HCEC 1CT (cell line): ENCODE measurements at regions not wholly inside any gene's neighbourhood (a gene's known extent, or its start where the extent isn't known, plus 50 kb on each side); places are given as distances from the start of the nearest gene placed in this dataset.
"Not testable (repeated sequence)": the region's sequence is repeated elsewhere in the genome, so short reads cannot be mapped to it uniquely, and the experiment has no call there.

Source experiments
- DNase-seq: peaks from one replicate; pipeline ENCODE4 v3.0.0-alpha.2; 2017

DNA sequence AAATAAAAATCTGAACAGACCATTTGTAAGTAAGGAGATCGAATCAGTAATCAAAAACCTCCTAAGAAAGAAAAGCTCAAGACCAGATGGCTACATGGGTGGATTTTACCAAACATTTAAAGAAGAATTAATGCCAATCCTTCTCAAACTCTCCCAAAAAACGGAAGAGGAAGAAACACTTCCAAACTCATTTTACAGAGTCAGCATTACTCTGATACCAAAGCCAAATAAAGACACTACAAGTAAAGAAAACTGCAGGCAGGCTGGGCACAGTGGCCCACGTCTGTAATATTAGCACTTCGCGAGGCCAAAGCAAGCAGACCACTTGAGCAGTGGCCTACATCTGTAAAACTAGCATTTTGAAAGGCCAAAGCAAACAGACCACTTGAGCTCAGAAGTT is 159.8 kb downstream of the DPY19L2 start:
- DNase-seq: no peak

DNA sequence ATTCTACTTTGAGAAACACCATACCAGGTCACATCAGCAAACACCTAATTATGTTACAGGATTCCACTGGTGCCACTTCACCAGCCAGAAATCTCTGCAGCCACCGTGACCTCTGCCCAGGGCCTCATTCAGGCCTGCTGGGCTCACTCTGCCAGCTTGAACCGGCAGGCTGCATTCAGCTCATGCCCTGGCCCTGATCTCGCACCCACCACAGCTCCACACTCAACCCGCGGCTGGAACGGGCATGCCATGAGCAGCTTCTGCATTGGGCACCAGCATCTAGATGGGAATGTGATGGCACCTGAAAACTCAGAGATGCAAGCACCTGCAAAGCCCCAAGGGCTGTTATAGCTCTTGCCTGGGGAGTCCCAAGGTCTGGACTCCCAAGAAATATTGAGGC is 168.7 kb downstream of the DPY19L2 start:
- DNase-seq: no peak

DNA sequence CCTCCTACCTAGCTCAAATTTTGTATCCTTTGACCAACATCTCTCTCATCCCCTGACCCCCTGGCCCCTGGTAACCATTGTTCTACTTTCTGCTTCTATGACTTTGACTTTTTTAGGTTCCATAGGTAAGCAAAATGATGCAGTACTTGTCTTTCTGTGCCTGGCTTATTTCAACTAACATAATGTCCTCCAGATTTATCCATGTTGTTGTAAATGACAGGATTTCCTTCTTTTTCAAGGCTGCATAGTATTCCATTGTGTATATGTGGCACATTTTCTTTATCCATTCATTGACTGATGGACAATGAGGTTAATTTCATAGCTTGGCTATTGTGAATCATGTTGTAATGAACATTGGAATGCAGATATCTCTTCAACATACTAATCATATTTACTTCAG is 170.1 kb downstream of the DPY19L2 start:
- no peak for DNase-seq

DNA sequence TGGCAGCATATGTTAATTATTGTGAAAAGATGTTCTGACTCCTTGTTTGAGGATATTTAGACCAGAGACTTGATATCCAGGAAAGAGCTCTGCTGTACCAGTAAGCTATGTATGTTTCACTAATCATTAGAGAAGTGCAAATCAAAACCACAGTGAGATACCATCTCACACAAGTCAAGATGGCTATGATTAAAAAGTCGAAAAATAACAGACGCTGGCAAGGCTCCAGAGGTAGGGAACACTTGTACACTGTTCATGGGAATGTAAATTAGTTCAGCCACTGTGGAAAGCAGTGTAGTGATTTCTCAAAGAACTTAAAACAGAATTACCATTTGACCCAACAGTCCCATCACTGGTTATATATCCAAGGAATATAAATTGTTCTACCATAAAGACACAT is 171.6 kb downstream of the DPY19L2 start:
- DNase-seq: no peak

DNA sequence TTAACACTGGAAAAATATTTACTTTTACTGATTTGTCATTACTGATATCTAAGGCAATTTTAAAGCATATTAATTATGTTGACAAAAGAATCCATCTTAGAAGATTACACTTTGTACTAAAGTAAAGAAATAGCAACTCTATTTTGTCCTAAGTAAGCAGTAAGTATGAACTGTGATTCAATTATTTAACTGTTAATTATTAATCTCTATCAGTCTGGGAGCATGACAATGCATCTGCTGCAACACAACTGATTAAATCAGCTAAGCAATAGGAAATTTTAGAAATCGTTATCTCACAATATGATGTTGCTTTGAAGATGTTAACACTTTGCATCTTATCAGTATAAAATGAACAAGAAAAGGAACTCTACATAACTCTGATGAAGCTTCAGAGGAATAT is 172.3 kb downstream of the DPY19L2 start:
- DNase-seq: no peak

DNA sequence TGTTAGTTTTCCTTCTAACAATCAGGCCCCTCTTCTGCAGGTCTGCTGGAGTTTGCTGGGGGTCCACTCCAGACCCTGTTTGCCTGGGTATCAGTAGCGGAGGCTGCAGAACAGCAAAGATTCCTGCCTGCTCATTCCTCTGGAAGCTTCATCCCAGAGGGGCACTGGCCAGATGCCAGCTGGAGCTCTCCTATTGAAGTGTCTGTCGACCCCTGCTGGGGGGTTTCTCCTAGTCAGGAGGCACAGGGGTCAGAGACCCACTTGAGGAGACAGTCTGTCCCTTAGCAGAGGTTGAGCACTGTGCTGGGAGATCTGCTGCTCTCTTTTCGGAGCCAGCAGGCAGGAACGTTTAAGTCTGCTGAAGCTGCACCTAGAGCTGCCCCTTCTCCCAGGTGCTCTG is 174.9 kb downstream of the DPY19L2 start:
- DNase-seq: not testable (repeated sequence)

DNA sequence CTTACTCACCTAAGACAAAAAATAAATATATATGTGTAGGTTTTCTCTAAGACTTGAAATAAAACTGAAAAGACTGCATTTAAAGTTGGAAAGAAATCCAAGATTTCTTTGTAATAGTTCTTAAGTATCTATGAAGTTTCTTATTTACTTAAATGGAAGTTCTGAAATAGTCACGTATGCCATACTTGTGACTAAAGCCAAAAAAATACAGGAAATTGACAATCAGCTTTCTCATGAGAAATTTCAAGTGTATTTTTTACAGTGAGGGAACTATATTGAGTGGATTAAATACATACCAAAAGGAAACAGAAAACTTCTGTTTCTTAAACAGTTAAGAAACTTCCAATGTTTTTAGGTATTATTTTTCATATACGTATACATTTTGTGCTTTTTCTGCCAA is 188.1 kb downstream of the DPY19L2 start:
- no peak for DNase-seq

DNA sequence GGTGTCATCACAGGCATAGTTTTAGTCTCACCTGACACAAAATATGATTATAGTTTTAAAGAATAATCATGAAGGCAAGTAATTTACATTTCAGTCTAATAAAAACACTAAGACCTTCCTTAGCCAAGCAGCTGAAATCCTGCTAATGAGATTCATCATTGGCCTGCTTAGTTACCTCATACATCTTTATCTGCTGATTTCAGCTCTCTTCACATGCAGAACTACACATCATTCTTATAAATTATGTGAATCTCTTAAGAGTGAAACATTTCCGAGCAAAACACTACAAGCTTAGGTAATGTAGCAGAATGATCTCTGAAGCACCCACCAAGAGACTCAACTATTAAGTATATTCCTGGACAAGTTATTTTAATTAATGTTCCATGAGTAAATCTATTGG is 198.1 kb downstream of the DPY19L2 start:
- DNase-seq: no peak

DNA sequence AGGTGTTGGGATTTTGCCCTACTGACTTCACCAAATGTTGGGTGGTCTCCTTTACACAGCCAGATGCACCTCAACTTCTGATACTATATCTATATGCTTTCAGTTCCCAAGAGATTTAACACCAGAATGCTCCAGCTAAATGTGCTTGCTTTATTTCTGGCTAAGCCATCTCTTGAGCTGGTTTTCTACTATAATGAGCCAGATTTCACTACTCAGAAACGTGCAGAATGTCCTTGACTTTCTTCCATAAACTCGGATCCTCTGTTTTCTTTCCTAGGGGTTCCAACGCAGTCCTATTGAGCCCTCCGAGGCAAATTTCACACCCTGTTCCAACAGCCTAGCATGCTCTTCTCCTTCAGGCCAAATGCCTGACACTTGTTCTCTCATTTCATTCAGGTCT is 200.3 kb downstream of the DPY19L2 start:
- DNase-seq: no peak

DNA sequence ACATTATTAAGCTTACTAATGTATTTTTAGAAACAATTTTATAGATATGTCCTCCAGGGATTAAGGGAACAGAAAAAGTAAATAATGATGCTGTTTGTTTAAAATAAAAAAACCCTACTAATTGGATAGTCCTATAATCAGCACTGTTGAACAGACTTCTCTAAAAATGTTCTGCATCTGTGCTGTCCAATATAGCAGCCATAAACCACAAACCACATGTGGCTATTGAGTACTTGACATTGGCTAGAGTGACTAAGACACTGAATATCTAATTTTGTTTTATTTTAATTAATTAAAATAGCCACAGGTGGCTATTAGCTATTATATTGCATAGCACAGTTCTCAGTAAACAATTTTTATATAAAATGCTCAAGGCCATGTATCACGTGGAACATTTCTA is 210.4 kb downstream of the DPY19L2 start:
- DNase-seq: no peak

DNA sequence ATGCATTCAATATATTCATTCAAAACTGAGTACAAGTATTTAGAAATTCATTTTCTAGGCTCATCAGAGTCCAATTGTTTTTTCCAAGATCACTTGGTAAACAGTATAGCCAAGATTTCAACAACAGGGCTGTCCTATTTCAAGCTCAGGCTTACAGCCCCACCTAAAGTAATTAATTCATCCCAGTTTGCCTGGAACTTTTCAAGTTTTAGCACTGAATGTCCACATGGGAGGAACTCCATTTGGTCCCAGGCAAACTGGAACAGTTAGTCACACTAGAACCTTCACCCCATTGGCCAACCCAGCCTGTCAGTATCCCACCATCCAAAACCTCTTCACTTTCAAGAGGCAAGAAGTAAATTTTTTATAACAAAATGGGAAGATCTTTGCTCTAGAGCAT is 210.9 kb downstream of the DPY19L2 start:
- DNase-seq: no peak

DNA sequence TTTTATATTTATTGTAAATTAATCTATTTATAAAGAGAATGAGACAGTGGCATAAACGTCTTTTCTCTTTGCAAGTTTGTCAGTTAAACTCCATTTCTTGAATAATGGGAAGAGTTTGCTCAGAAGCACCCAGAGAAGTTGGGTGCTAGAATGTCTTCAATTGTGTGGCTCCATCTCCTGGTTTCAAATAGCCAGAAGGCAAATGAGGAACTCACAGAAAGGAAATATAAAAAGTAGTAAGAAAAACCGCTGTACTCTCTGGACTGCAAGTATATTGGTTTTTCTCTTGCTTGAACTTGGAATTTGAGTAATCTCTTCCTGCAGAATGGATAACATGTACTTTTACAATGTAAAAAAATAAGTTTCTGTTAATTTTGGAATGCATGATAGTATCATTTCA is 217.5 kb downstream of the DPY19L2 start:
- no peak for DNase-seq

DNA sequence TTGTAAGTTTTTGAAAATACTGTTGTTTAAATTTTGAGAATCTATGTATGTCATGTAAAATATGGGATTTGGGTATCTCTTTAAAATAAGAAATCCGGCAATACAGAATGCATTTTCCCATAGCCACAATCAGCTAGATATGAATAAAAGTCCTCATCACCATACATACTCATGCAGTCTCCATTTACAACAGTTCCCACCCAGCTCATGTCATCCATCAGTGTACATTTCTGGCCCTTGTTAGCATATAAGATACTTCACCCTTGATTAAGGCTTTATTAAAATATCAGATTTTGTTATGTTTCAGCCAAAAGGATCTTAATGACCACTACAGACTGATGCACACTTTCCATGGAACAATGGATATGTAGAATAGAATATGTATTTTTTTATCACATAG is 218.0 kb downstream of the DPY19L2 start:
- DNase-seq: no peak

DNA sequence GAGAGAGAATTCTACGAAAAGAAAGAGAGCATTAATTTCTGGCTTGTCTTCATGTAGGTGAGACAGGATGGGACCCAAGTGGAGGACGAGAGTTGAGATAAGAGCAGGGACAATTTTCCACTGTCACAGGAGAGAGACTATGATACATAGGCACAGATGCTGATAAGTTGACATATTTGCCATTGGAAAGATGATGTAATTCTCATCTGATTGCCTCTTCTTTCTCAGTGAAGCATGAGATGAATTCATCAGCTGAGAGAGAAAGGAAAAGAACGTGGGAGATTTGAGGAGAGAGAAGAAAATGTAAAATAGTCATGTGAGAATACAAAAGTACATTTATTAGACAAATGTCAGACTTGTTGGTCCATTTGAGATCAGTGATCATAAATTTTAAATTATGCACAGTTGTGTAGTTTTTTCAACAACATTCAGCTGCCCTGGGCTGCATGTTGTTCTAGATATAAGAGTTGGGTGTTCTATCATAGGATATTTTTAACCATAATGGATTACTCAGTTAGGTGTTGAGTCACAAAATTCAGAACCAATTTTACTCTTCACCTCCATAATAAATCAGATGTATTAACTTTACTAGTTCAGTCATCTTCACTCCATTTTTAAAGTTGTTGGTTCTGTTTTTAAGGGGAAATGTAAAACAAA is 222.9 kb downstream of the DPY19L2 start:
- DNase-seq: no peak

DNA sequence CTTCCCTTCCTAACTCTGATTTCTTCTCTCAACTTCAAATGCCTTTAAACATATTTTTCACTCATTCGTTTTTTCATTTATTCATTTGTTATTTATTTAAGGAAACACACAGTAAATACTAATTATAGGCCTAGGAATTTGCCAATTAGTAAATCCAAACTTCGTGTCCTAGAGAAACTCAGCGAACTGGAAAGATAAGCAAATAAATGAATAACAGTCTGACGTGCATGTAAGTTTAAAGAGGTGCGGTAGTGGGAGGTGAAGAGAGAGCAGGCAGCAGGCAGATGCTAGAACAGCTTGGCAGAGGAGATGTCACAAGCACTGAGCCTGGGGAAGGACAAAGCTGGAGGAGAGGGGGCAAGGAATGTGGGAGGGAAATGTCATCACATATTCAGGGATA is 228.2 kb downstream of the DPY19L2 start:
- DNase-seq: no peak

DNA sequence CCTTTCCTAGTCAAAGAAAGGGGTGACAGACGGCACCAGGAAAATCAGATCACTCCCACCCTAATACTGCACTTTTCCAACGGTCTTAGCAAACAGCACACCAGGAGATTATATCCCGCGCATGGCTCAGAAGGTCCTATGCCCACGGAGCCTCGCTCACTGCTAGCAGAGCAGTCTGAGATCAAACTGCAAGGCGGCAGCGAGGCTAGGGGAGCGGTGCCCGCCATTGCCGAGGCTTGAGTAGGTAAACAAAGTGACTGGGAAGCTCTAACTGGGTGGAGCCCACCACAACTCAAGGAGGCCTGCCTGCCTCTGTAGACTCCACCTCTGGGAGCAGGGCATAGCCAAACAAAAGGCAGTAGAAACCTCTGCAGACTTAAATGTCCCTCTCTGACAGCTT is 233.9 kb downstream of the DPY19L2 start:
- not testable (repeated sequence) for DNase-seq

DNA sequence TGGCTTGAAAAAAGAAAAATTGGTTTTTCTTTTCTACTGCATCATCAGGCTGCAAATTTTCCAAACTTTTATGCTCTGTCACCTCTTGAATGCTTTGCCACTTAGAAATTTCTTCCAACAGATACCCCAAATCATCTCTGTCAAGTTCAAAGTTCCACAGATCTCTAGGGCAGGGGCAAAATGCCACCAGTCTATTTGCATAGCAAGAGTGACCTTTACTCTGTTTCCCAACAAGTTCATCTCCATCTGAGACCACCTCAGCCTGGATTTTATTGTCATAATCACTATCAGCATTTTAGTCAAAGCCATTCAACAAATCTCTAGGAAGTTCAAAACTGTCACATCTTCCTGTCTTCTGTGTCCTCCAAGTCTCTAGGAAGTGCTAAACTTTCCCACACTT is 240.3 kb downstream of the DPY19L2 start:
- DNase-seq: not testable (repeated sequence)

DNA sequence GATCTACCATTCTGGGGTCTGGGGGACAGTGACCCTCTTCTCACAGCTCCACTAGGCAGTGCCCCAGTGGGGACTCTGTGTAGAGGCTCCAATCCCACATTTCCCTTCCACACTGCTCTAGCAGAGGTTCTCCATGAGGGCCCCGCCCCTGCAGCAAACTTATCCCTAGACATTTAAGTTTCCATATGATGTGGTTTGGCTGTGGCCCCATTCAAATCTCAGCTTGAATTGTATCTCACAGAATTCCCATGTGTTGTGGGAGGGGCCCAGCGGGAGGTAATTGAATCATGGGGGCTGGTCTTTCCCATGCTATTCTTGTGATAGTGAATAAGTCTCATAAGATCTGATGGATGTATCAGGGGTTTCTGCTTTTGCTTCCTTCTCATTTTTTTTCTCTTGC is 241.3 kb downstream of the DPY19L2 start:
- DNase-seq: not testable (repeated sequence)

DNA sequence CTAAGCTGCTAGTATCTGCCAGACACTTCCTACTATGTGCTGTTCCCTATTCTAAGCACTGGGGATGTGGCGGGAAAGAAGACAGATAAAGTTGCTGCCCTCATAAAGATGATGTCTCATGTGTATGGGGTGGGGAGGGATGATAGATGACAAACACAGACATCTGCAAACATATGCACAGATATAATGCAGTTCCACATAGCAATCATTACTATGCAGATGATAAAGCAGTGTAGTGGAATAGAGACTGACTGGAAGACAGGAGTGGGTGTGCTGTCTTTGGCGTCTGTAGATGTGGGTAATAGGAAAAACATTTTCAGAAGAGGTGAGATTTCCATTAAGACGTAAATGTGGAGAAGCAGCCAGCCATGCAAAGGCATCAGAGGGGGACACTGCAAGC is 243.6 kb downstream of the DPY19L2 start:
- DNase-seq: no peak

DNA sequence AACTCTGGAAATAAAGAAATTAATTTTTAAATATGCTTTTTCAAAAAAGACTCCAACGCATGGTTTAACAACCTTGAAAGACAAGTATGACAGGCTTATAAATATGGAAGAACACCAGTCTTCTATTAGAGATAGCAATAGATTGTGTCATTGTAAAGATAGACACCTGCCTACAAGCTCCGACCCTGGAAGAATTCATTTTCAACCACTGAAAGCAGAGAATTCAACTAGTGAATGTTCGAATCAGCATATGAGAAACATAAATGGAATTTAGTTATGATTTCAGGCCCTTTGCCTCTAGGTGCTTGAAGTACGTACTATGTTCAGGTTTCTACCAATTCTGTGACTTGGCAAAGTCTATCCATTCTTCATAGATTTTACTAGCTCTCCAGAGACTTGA is 244.5 kb downstream of the DPY19L2 start:
- DNase-seq: no peak

DNA sequence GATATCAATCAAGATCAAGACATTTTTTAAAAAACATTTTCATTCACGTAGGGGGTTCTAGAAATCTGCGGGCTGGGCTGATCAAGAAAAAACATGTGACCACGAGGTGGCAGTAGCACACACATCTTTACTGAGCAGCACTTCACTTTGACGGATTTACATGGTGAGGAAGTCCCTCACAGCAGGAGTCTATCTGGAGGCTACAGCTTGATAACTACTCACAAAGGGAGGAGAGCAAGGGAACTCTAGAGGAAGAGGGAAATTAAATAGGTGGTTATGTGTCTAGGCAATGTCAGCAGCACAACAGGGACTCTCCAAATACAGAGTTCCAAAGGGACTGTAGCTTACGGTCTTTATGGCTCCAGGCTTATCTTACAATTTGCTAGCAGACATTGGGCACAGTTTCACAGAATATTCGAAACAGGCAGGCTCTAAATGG is 248.1 kb downstream of the DPY19L2 start:
- DNase-seq: peak; percentile 51

DNA sequence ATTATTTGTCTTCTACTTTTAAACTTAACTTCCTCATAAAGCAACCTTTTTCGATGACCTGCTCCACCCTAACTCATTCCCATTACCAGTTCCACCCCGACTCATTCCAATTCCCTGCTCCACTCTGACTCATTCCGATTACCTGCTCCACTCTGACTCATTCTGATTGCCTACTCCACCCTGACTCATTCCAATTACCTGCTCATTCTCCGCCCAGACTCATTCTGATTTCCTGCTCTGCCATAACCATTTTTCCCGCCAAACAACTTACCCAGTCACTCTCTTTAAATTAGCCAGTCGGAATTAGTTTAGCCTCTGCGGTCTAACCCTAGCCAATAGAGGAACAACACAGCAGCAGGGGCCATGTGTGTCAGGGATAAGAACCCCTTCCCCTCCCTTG is 249.1 kb downstream of the DPY19L2 start:
- no peak for DNase-seq

DNA sequence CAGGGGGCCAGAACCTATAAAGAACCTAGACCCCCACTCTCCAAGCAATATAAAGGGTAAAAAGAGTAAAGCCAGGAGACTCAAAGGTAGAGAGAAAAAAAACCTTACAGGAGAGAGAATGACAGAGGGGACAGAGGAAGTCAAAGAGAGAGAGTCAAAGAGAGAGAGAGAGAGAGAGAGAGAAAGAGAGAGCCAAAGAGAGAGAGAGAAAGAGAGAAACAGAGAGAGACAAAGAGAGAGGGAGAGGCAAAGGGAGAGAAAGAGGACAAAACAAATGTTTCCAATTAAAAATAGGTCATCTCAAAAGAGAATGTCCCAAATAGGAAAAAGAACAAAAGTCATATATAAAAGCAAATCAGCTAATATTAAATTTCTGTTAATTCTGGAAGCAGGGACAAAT is 251.5 kb downstream of the DPY19L2 start:
- DNase-seq: no peak

DNA sequence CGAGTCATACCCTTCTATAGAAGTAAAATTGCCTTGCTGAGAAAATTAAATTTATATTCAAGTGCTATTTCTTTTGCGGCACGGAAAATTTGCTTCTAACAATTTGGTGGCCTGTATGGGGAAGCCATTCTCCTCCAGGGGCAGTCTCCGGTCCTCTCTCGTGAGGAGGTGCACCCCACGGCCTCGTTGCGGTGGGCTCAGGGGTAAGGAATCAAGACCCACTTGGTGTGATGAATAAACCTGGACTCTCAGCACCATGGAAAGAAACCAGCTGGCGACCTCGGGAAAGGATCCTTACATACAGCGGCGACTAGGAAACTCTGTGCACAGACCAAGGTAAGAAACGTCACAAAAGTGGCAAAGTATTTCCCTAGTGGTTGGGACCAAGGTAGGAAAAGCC is 252.9 kb downstream of the DPY19L2 start:
- no peak for DNase-seq

DNA sequence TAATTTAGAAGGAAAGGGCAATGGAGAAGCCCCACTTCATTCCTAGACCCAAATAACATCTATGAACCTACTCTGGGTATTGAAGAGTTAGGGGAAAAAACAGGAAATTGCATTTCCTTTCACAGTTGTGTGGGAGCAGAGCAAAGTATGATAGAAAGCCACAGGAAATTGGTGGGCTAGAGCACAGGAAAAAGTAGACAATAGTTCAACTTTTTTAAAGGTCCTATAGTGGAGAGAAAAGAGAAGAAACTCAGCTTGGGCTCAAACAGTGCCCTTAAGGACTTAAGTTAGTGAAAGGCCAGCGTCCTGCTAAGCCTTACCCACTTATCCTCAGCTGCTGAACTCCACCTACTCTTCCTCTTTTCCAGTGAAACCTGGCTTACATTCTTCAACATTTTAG is 258.1 kb downstream of the DPY19L2 start:
- DNase-seq: no peak

DNA sequence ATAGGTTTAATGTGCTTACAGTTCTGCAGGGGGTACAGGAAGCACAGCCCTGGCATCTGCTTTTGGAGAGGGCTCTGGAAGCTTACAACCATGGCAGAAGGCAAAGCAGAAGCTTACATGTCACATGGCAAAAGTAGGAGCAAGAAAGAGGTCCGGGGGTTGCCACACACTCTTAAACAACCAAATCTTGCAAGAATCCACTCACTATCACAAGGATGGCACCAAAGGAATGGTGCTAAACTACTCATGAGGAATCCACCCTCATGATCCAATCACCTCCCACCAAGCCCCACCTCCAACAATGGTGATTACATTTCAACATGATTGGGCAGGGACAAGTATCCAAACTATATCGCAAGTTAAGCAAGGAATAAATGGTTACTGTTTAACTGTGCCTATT is 255.8 kb upstream of the AVPR1A start:
- DNase-seq: no peak
